ENCODE measurements at regions not wholly inside any gene's neighbourhood (a gene's known extent, or its start where the extent isn't known, plus 50 kb on each side); places are given as distances from the start of the nearest gene placed in this dataset.

DNA sequence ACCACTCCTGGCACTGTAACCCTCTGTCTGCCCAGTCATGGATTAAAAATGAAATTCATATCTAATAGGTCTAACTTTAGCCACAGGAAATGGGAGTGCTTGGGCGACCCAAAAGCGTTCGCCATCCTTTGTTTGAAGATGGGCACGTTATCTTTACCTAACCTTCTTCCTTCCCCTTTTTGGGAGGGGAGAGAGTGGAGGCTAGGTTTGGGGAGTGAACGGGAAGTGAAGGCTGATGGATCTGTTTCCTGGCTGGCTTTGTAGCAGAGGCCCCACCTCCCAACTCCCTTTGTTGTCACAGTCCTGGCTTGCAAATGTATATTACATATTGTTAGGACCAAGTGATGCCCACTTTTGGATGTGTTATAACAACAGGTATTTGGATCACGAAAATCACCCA lies 98.1 kb upstream of the ARHGEF3 start:
- POLR2A ChIA-PET (ENCODE audit: unreplicated experiment) = no interaction called here
- CTCF ChIA-PET = no interaction called here
- no peak overlapping the region for H2BK120ac ChIP-seq (ENCODE audit: low read depth, low read length)
- H4K8ac ChIP-seq (ENCODE audit: low read depth in 2 of 2, low read length in 2 of 2) = no peak overlapping the region
- no peak overlapping the region for H3K4me2 ChIP-seq (ENCODE audit: low read depth, low read length)
- no peaks in the 10 kb centered on the region for H3K27me3 ChIP-seq (ENCODE audit: control insufficient read depth, insufficient read depth, low read length)
- TF ChIP-seq RFX5 (IDR thresholded peaks at IDR 0.05; ENCODE audit: low read depth, low read length) (no peak), RAD21 (IDR thresholded peaks at IDR 0.05; ENCODE audit: low read length) (no peak), POLR2A (IDR thresholded peaks at IDR 0.05; ENCODE audit: low read depth, low read length) (no peak), RCOR1 (IDR thresholded peaks at IDR 0.05; ENCODE audit: insufficient replicate concordance, low read length) (no peak), MAFK (IDR thresholded peaks at IDR 0.05; ENCODE audit: low read depth, low read length) (no peak), FOS (IDR thresholded peaks at IDR 0.05; ENCODE audit: low read depth, low read length) (no peak), MAZ (IDR thresholded peaks at IDR 0.05; ENCODE audit: borderline replicate concordance, low read depth, low read length) (no peak), MXI1 (IDR thresholded peaks at IDR 0.05; ENCODE audit: borderline replicate concordance, low read depth, low read length) (no peak), CEBPB (IDR thresholded peaks at IDR 0.05; ENCODE audit: low read depth, low read length) (no peak)
- TF ChIP-seq, protein P1, sequence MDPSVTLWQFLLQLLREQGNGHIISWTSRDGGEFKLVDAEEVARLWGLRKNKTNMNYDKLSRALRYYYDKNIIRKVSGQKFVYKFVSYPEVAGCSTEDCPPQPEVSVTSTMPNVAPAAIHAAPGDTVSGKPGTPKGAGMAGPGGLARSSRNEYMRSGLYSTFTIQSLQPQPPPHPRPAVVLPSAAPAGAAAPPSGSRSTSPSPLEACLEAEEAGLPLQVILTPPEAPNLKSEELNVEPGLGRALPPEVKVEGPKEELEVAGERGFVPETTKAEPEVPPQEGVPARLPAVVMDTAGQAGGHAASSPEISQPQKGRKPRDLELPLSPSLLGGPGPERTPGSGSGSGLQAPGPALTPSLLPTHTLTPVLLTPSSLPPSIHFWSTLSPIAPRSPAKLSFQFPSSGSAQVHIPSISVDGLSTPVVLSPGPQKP (IDR thresholded peaks at IDR 0.05; ENCODE audit: borderline replicate concordance, low read depth, low read length) = no peak
- TF ChIP-seq, protein P2, sequence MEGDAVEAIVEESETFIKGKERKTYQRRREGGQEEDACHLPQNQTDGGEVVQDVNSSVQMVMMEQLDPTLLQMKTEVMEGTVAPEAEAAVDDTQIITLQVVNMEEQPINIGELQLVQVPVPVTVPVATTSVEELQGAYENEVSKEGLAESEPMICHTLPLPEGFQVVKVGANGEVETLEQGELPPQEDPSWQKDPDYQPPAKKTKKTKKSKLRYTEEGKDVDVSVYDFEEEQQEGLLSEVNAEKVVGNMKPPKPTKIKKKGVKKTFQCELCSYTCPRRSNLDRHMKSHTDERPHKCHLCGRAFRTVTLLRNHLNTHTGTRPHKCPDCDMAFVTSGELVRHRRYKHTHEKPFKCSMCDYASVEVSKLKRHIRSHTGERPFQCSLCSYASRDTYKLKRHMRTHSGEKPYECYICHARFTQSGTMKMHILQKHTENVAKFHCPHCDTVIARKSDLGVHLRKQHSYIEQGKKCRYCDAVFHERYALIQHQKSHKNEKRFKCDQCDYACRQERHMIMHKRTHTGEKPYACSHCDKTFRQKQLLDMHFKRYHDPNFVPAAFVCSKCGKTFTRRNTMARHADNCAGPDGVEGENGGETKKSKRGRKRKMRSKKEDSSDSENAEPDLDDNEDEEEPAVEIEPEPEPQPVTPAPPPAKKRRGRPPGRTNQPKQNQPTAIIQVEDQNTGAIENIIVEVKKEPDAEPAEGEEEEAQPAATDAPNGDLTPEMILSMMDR (conservative IDR thresholded peaks at IDR 0.05; ENCODE audit: low read depth, low read length) = no peak
- H2BK15ac ChIP-seq (ENCODE audit: low read depth, low read length) = no peak overlapping the region
- WGBS, 2 experiments (ENCODE audit: extremely low coverage in 2 of 2, insufficient read length in 1 of 2) = no CpG with 5 or more reads among the region's 6 CpGs
- H3K27ac ChIP-seq (ENCODE audit: insufficient read depth, low read length) = no peak overlapping the region
- no peak overlapping the region for H2AFZ ChIP-seq (replicated peaks; ENCODE audit: low read length, poor library complexity)
- no TSS peak for BruUV-seq (replicated peaks)
- no peaks in the 10 kb centered on the region; the same call in 1 of the 2 replicates for H3K4me1 ChIP-seq (ENCODE audit: control insufficient read depth, insufficient read depth, low read length)
- H4K5ac ChIP-seq (ENCODE audit: low read depth, low read length) = no peak overlapping the region
- H3K9me3 ChIP-seq (ENCODE audit: control insufficient read depth, insufficient read depth, low read length) = no peaks in the 10 kb centered on the region
- H2BK5ac ChIP-seq (ENCODE audit: low read depth, low read length, poor library complexity, severe bottlenecking) = no peak overlapping the region
- H2AK5ac ChIP-seq (ENCODE audit: low read depth, low read length) = no peak overlapping the region
- H3K14ac ChIP-seq (replicated peaks; ENCODE audit: low read depth, low read length) = no peak overlapping the region
- in situ Hi-C loops (cut with MboI; ENCODE audit: low sequenced_read_pairs) = no loop called here
- no peak for ATAC-seq (ENCODE audit: low read depth)
- DNase-seq = no peak
- H3K79me1 ChIP-seq (ENCODE audit: low read depth in 1 of 2, low read length in 2 of 2) = no peaks in the 10 kb centered on the region
- H4K20me1 ChIP-seq (ENCODE audit: insufficient read depth, low read length) = no peaks in the 10 kb centered on the region
- no peak overlapping the region for H2BK20ac ChIP-seq (ENCODE audit: low read depth, low read length)
- H3K9me1 ChIP-seq (ENCODE audit: insufficient read depth, low read length) = no peaks in the 10 kb centered on the region
- no peak overlapping the region for H3K4me3 ChIP-seq (ENCODE audit: insufficient read depth, low read depth, low read length)
- dilution Hi-C loops (cut with HindIII; ENCODE audit: low sequenced_read_pairs, unreplicated experiment) = no loop called here
- intact Hi-C loops (cut with micrococcal nuclease) = no loop called here
- no peak overlapping the region for H3K9ac ChIP-seq (ENCODE audit: low read depth, low read length)
- H4K91ac ChIP-seq (ENCODE audit: insufficient read depth, low read depth, low read length) = no peak overlapping the region
- H3K56ac ChIP-seq (ENCODE audit: extremely low read depth, insufficient read depth, low read length) = no peak overlapping the region
- no peak overlapping the region for H3K18ac ChIP-seq (ENCODE audit: low read depth, low read length)
- no peak overlapping the region for H2AK9ac ChIP-seq (replicated peaks; ENCODE audit: low read depth, low read length, poor library complexity)
- no peak overlapping the region for H3K23ac ChIP-seq (ENCODE audit: low read depth, low read length)
- no peak overlapping the region for H3K4ac ChIP-seq (ENCODE audit: low read depth, low read length)
- H3K36me3 ChIP-seq (ENCODE audit: control insufficient read depth, insufficient read depth, low read length) = no peaks in the 10 kb centered on the region
